GM23338 (cell line): ENCODE measurements at regions not wholly inside any gene's neighbourhood (a gene's known extent, or its start where the extent isn't known, plus 50 kb on each side); places are given as distances from the start of the nearest gene placed in this dataset.
A peak's percentile ranks its signal among the peaks of the same experiment; 100 is the strongest.

Source experiments
- ATAC-seq: fragments of 200-7000 bp; cut with Tn5 transposase; 3 replicates; pipeline ENCODE4 v1.9.1; 2020
- DNase-seq: peaks from one replicate; pipeline ENCODE4 v3.0.0-alpha.2; 2015; ENCODE audit warnings: low spot score
- H2AFZ ChIP-seq: fragments of 200-600 bp; sonication (generic); 2 replicates; pipeline ENCODE4 v1.8.0; 2016; ENCODE audit warnings: antibody characterized with exemption, mild to moderate bottlenecking, moderate library complexity
- H3F3A ChIP-seq: fragments of 200-600 bp; sonication (generic); replicated peaks from 2 replicates; pipeline ENCODE4 v1.8.0; 2017; ENCODE audit warnings: antibody characterized with exemption, mixed run types, low read depth
- H3K27ac ChIP-seq: fragments of 200-600 bp; sonication (generic); 2 replicates; pipeline ENCODE4 v1.6.1; 2016; ENCODE audit warnings: low read depth
- H3K27me3 ChIP-seq: fragments of 200-600 bp; sonication (generic); 2 replicates; pipeline ENCODE4 v1.8.0; 2016; ENCODE audit warnings: mild to moderate bottlenecking, mixed run types, moderate library complexity; ENCODE audit not compliant: insufficient read depth
- H3K36me3 ChIP-seq: fragments of 200-600 bp; sonication (generic); 2 replicates; pipeline ENCODE4 v1.8.0; 2016; ENCODE audit warnings: mild to moderate bottlenecking; ENCODE audit not compliant: insufficient read depth
- H3K4me1 ChIP-seq: fragments of 200-600 bp; sonication (generic); 2 replicates; pipeline ENCODE4 v1.8.0; 2016; ENCODE audit warnings: mild to moderate bottlenecking, moderate library complexity; ENCODE audit not compliant: insufficient read depth
- H3K4me2 ChIP-seq: fragments of 200-600 bp; sonication (generic); 2 replicates; pipeline ENCODE4 v1.7.1; 2017; ENCODE audit warnings: mixed run types
- H3K4me3 ChIP-seq: fragments of 200-600 bp; sonication (generic); 2 replicates; pipeline ENCODE4 v1.6.1; 2016; ENCODE audit warnings: mixed run types
- H3K79me2 ChIP-seq: fragments of 200-600 bp; sonication (generic); replicated peaks from 2 replicates; pipeline ENCODE4 v1.8.0; 2017; ENCODE audit warnings: mild to moderate bottlenecking; ENCODE audit not compliant: insufficient read depth
- H3K9me2 ChIP-seq: fragments of 200-600 bp; sonication (generic); 2 replicates; pipeline ENCODE4 v1.8.0; 2017; ENCODE audit not compliant: insufficient read depth
- H4K20me1 ChIP-seq: fragments of 200-600 bp; sonication (generic); replicated peaks from 2 replicates; pipeline ENCODE4 v1.8.0; 2017; ENCODE audit warnings: mild to moderate bottlenecking; ENCODE audit not compliant: insufficient read depth
- H3K27ac Mint-ChIP-seq: 2 replicates; pipeline ENCODE4 v1.8.0; 2020; ENCODE audit warnings: inconsistent platforms, mild to moderate bottlenecking, moderate library complexity, mixed read lengths
- H3K27me3 Mint-ChIP-seq: 3 replicates; pipeline ENCODE4 v1.8.0; 2022; ENCODE audit warnings: low read depth, mild to moderate bottlenecking, moderate library complexity, mixed read lengths, inconsistent platforms; ENCODE audit not compliant: insufficient read depth, poor library complexity
- H3K36me3 Mint-ChIP-seq: 3 replicates; pipeline ENCODE4 v1.8.0; 2021; ENCODE audit warnings: low read depth, mild to moderate bottlenecking, inconsistent platforms, moderate library complexity, mixed read lengths
- H3K4me1 Mint-ChIP-seq: 3 replicates; pipeline ENCODE4 v1.8.0; 2020; ENCODE audit warnings: mild to moderate bottlenecking, inconsistent platforms, mixed read lengths
- H3K4me3 Mint-ChIP-seq: 3 replicates; pipeline ENCODE4 v1.8.0; 2021; ENCODE audit warnings: moderate library complexity, mild to moderate bottlenecking, inconsistent platforms, mixed read lengths
- H3K9me3 Mint-ChIP-seq: 3 replicates; pipeline ENCODE4 v1.8.0; 2020; ENCODE audit warnings: moderate library complexity, mild to moderate bottlenecking, inconsistent platforms, mixed read lengths
- CREB1 ChIP-seq: fragments of 250-450 bp; sonication (Bioruptor Pico); IDR thresholded peaks from 2 replicates; pipeline ENCODE4 v1.5.0; 2020; ENCODE audit warnings: low read depth, mild to moderate bottlenecking, moderate library complexity
- EZH2 ChIP-seq: fragments of 200-600 bp; sonication (generic); IDR thresholded peaks from one replicate; pipeline ENCODE4 v1.8.0; 2017; ENCODE audit warnings: antibody characterized with exemption, mild to moderate bottlenecking, low read depth; ENCODE audit not compliant: unreplicated experiment
- EZH2phosphoT487 ChIP-seq: fragments of 200-600 bp; sonication (generic); IDR thresholded peaks from one replicate; pipeline ENCODE4 v1.8.1; 2018; ENCODE audit warnings: antibody characterized with exemption; ENCODE audit not compliant: unreplicated experiment
- JUNB ChIP-seq: IDR thresholded peaks from one replicate; pipeline ENCODE4 v1.6.1; 2016; ENCODE audit warnings: antibody characterized with exemption; ENCODE audit not compliant: unreplicated experiment
- NANOG ChIP-seq: IDR thresholded peaks from 2 replicates; pipeline ENCODE4 v1.6.1; 2016; ENCODE audit warnings: antibody characterized with exemption, borderline replicate concordance
- ZNF462 ChIP-seq: fragments of 250-450 bp; sonication (Bioruptor Pico); IDR thresholded peaks from 2 replicates; pipeline ENCODE4 v1.5.0; 2020; ENCODE audit warnings: mild to moderate bottlenecking, moderate library complexity
- TF ChIP-seq, protein P1 (sequence below): IDR thresholded peaks from one replicate; pipeline ENCODE4 v1.6.1; 2018; ENCODE audit warnings: antibody characterized with exemption; ENCODE audit not compliant: unreplicated experiment

- TF ChIP-seq, protein P1, sequence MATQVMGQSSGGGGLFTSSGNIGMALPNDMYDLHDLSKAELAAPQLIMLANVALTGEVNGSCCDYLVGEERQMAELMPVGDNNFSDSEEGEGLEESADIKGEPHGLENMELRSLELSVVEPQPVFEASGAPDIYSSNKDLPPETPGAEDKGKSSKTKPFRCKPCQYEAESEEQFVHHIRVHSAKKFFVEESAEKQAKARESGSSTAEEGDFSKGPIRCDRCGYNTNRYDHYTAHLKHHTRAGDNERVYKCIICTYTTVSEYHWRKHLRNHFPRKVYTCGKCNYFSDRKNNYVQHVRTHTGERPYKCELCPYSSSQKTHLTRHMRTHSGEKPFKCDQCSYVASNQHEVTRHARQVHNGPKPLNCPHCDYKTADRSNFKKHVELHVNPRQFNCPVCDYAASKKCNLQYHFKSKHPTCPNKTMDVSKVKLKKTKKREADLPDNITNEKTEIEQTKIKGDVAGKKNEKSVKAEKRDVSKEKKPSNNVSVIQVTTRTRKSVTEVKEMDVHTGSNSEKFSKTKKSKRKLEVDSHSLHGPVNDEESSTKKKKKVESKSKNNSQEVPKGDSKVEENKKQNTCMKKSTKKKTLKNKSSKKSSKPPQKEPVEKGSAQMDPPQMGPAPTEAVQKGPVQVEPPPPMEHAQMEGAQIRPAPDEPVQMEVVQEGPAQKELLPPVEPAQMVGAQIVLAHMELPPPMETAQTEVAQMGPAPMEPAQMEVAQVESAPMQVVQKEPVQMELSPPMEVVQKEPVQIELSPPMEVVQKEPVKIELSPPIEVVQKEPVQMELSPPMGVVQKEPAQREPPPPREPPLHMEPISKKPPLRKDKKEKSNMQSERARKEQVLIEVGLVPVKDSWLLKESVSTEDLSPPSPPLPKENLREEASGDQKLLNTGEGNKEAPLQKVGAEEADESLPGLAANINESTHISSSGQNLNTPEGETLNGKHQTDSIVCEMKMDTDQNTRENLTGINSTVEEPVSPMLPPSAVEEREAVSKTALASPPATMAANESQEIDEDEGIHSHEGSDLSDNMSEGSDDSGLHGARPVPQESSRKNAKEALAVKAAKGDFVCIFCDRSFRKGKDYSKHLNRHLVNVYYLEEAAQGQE, result no peak
- TF ChIP-seq CREB1 (no peak), NANOG (no peak), EZH2phosphoT487 (no peak), EZH2 (no peak)
Measured at GRCh38 chr11:28739489-28740280, 631.5 kb downstream of the METTL15 start (continued).

DNA sequence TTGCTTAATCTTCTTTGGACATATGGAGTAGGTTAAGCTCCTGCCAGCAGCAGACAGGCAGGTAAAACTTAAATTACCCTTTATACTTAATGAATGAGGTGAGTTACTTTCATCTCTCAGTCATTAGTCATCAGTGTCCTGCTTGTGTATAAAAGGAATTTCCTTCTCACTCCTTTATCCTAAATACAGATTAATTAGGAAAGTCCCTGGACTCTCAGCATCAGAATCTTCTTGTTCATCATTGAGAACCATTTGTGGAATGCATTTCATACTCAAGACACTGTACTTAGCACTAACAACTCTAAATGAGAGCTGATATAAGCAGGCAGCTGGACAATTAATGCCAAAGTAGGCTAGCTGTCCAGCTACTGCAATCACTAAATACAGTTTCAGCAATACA lies 630.4 kb downstream of the METTL15 start:
- ATAC-seq (no peak), DNase-seq (no peak)
- Histone ChIP-seq H3K79me2 (no peaks in the 10 kb centered on the region), H3K9me2 (peaks cover under 1% of the 10 kb centered on the region; the same call in 1 of the 2 replicates), H3K27ac (no peak overlapping the region), H3K4me3 (no peak overlapping the region), H3K4me1 (peaks cover 12% of the 10 kb centered on the region), H4K20me1 (no peaks in the 10 kb centered on the region), H3K27me3 (no peaks in the 10 kb centered on the region), H3K36me3 (no peaks in the 10 kb centered on the region), H3F3A (no peaks in the 10 kb centered on the region), H2AFZ (peak overlapping the region; percentile 30; the same call in 1 of the 2 replicates), H3K4me2 (no peak overlapping the region)
- Mint-ChIP-seq H3K27me3 (no peaks in the 10 kb centered on the region), H3K36me3 (no peaks in the 10 kb centered on the region), H3K4me3 (no peak overlapping the region), H3K27ac (no peak overlapping the region), H3K4me1 (peaks cover 20% of the 10 kb centered on the region), H3K9me3 (no peaks in the 10 kb centered on the region; the same call in 2 of the 3 replicates)
- TF ChIP-seq NANOG, result no peak
- TF ChIP-seq CREB1, result no peak

DNA sequence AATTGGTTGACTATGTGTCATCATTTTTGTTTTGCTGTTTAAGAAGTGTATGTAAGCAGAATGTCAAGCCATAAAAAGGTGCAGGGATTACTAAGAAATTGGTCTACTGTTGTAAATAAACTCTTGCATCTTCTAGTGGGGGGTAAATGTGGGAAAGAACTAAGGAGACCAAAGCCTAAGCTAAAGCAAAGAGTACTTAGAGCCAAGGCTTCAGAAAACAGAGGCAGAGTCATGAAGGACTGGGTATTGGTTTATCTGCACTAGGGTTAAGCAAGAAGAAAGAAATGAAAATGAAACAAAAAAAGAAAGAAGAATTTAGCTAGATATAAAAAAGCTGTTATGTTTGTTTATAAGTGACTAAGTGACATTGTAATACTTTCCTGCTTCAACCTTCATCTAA lies 628.1 kb downstream of the METTL15 start:
- Histone ChIP-seq H2AFZ (no peak overlapping the region), H3K27ac (no peak overlapping the region), H3K9me2 (peaks cover 14% of the 10 kb centered on the region), H3K4me3 (no peak overlapping the region), H4K20me1 (no peaks in the 10 kb centered on the region), H3K79me2 (no peaks in the 10 kb centered on the region), H3F3A (no peaks in the 10 kb centered on the region), H3K27me3 (no peaks in the 10 kb centered on the region), H3K4me2 (no peak overlapping the region), H3K36me3 (no peaks in the 10 kb centered on the region), H3K4me1 (peaks cover 12% of the 10 kb centered on the region)
- H3K27me3 Mint-ChIP-seq, result no peaks in the 10 kb centered on the region
- DNase-seq, result no peak
- H3K27ac Mint-ChIP-seq, result no peak overlapping the region; the same call in 1 of the 2 replicates
- H3K9me3 Mint-ChIP-seq, result no peaks in the 10 kb centered on the region; the same call in 2 of the 3 replicates
- H3K4me3 Mint-ChIP-seq, result no peak overlapping the region
- peaks cover 30% of the 10 kb centered on the region for H3K4me1 Mint-ChIP-seq
- H3K36me3 Mint-ChIP-seq, result no peaks in the 10 kb centered on the region
- ATAC-seq, result no peak
- no peak for TF ChIP-seq CREB1
- no peak for TF ChIP-seq JUNB
- no peak for TF ChIP-seq ZNF462
- no peak for TF ChIP-seq EZH2phosphoT487
- TF ChIP-seq EZH2, result no peak
